ENCODE measurements at regions not wholly inside any gene's neighbourhood (a gene's known extent, or its start where the extent isn't known, plus 50 kb on each side); places are given as distances from the start of the nearest gene placed in this dataset.

DNA sequence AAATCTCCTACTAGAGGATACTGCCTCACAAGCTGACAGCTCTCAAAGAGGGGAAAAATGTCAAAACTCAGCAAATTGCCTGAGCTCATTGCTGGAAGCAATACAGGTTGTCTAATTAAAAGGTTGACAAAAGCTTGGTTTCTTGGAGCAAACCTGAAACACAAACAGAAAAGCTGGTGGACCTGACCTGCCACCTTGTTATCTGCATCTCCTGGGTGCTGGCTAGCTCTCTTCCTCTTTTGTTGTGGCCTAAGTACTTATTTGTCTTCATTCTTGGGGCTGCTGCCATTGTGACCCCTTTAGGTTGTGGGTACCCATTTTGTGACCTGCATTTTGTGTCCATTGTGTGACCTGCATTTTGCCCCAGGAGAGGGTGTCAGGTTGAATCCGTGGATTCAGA, 184.5 kb downstream of the KIT start:
- H3K4me2 ChIP-seq (replicated peaks; ENCODE audit: low read depth, low read length, poor library complexity, severe bottlenecking) = no peak overlapping the region
- Mint-ChIP-seq H3K9me3 (ENCODE audit: insufficient read depth) (no peaks in the 10 kb centered on the region), H3K4me3 (no peak overlapping the region), H3K27ac (no peak overlapping the region), H3K27me3 (no peaks in the 10 kb centered on the region), H3K4me1 (no peaks in the 10 kb centered on the region)
- intact Hi-C loops (cut with micrococcal nuclease) = loop anchor here (5.0 kb wide), 1 partner anchor 520 kb away; no protein-coding TSS in a partner anchor
- H3K79me2 ChIP-seq (ENCODE audit: control insufficient read depth, insufficient read depth, low read length) = no peaks in the 10 kb centered on the region
- H3K36me3 ChIP-seq (replicated peaks in 1 of 2; ENCODE audit: control extremely low read depth in 1 of 2, control insufficient read depth in 1 of 2, extremely low read depth in 1 of 2, insufficient read depth in 2 of 2, low read length in 1 of 2) = no peaks in the 10 kb centered on the region
- POLR2A ChIA-PET = no interaction called here
- no peak for DNase-seq
- no peak overlapping the region for H3K9ac ChIP-seq (ENCODE audit: low read length)
- H3K27ac ChIP-seq (ENCODE audit: low read length in 2 of 2) = no peak overlapping the region
- no peak overlapping the region for H2AFZ ChIP-seq (ENCODE audit: insufficient read depth, low read depth, low read length, poor library complexity, severe bottlenecking)
- no peak overlapping the region for H3K4me3 ChIP-seq (ENCODE audit: control extremely low read depth in 1 of 5, extremely low read depth in 1 of 5, insufficient read depth in 1 of 5, low read depth in 2 of 5, low read length in 4 of 5)
- WGBS (ENCODE audit: insufficient coverage) = no CpG with 5 or more reads among the region's 1 CpG
- H4K20me1 ChIP-seq (ENCODE audit: control insufficient read depth, insufficient read depth, low read length, poor library complexity, severe bottlenecking) = no peaks in the 10 kb centered on the region
- no peaks in the 10 kb centered on the region for H3K9me3 ChIP-seq (ENCODE audit: control extremely low read depth in 1 of 3, control insufficient read depth in 2 of 3, insufficient read depth in 1 of 3, low read length in 2 of 3)
- no peaks in the 10 kb centered on the region for H3K27me3 ChIP-seq (replicated peaks in 1 of 4; ENCODE audit: control extremely low read depth in 1 of 4, control insufficient read depth in 3 of 4, insufficient read depth in 4 of 4, low read length in 3 of 4)
- H3K4me1 ChIP-seq (ENCODE audit: control insufficient read depth in 2 of 2, insufficient read depth in 2 of 2, low read length in 2 of 2) = no peaks in the 10 kb centered on the region
- no peak for TF ChIP-seq EZH2 (IDR thresholded peaks at IDR 0.05; ENCODE audit: borderline replicate concordance, insufficient read depth, low read depth, low read length, poor library complexity, severe bottlenecking)
- TF ChIP-seq, protein P1, sequence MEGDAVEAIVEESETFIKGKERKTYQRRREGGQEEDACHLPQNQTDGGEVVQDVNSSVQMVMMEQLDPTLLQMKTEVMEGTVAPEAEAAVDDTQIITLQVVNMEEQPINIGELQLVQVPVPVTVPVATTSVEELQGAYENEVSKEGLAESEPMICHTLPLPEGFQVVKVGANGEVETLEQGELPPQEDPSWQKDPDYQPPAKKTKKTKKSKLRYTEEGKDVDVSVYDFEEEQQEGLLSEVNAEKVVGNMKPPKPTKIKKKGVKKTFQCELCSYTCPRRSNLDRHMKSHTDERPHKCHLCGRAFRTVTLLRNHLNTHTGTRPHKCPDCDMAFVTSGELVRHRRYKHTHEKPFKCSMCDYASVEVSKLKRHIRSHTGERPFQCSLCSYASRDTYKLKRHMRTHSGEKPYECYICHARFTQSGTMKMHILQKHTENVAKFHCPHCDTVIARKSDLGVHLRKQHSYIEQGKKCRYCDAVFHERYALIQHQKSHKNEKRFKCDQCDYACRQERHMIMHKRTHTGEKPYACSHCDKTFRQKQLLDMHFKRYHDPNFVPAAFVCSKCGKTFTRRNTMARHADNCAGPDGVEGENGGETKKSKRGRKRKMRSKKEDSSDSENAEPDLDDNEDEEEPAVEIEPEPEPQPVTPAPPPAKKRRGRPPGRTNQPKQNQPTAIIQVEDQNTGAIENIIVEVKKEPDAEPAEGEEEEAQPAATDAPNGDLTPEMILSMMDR (IDR thresholded peaks at IDR 0.05) = no peak
- CTCF ChIA-PET = interaction anchor here (1.1 kb wide), 1 partner anchor 520 kb away, joined by 3 read pairs; no protein-coding TSS in a partner anchor
- ATAC-seq (ENCODE audit: low read depth) = no peak

DNA sequence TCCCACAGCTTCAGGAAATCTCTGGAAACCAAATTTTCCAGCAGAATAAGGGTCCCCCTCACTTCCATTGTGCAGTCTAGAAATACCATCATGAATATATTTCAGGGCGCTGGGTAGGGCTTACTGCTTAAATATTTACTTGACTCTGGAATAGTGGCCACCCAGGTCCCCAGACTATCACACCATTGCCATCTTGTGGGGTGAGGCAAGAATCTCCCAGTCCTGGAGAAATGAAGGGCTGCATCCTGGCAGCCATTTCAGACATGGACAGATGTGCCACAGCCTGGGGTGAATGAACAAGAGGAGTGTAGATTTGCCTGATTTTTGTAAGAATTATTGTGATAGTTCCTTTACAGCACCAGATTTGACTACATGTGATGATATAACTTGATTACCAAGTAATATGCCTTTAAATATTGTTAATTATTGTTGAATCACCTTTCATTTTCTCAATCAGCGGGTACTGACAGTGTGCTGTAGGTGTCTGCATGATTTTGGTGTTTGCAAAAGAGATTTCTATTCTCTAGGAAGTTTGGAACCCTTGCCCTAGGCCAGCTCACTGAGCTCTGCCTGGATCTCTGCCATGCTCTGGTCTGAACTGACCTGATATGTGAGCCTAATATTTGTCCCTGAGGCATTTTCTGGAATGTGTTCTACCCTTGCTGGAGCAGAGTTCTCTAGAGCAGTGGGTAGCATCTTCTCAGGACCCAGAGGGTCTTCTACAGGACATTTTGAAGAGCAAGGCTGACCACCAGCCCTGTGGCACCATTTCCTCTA, 183.4 kb downstream of the KIT start:
- H4K20me1 ChIP-seq (ENCODE audit: control insufficient read depth, insufficient read depth, low read length, poor library complexity, severe bottlenecking) = no peaks in the 10 kb centered on the region
- intact Hi-C loops (cut with micrococcal nuclease) = loop anchor here (1.0 to 5.0 kb wide), 2 partner anchors 158 to 519 kb away; no protein-coding TSS in a partner anchor
- H3K4me1 ChIP-seq (ENCODE audit: control insufficient read depth in 2 of 2, insufficient read depth in 2 of 2, low read length in 2 of 2) = no peaks in the 10 kb centered on the region
- no peak overlapping the region for H3K27ac ChIP-seq (ENCODE audit: low read length in 2 of 2)
- POLR2A ChIA-PET = no interaction called here
- no peaks in the 10 kb centered on the region for H3K9me3 Mint-ChIP-seq (ENCODE audit: insufficient read depth)
- WGBS (ENCODE audit: insufficient coverage) = no CpG with 5 or more reads among the region's 2 CpGs
- H3K27me3 Mint-ChIP-seq = no peaks in the 10 kb centered on the region
- ATAC-seq (ENCODE audit: low read depth) (no peak), DNase-seq (no peak)
- H3K27me3 ChIP-seq (replicated peaks in 1 of 4; ENCODE audit: control extremely low read depth in 1 of 4, control insufficient read depth in 3 of 4, insufficient read depth in 4 of 4, low read length in 3 of 4) = no peaks in the 10 kb centered on the region
- H3K4me3 Mint-ChIP-seq = no peak overlapping the region
- no peaks in the 10 kb centered on the region for H3K79me2 ChIP-seq (ENCODE audit: control insufficient read depth, insufficient read depth, low read length)
- no peak overlapping the region for H2AFZ ChIP-seq (ENCODE audit: insufficient read depth, low read depth, low read length, poor library complexity, severe bottlenecking)
- H3K9me3 ChIP-seq (ENCODE audit: control extremely low read depth in 1 of 3, control insufficient read depth in 2 of 3, insufficient read depth in 1 of 3, low read length in 2 of 3) = no peaks in the 10 kb centered on the region
- no peak overlapping the region for H3K9ac ChIP-seq (ENCODE audit: low read length)
- H3K27ac Mint-ChIP-seq = no peak overlapping the region
- no peaks in the 10 kb centered on the region for H3K36me3 ChIP-seq (replicated peaks in 1 of 2; ENCODE audit: control extremely low read depth in 1 of 2, control insufficient read depth in 1 of 2, extremely low read depth in 1 of 2, insufficient read depth in 2 of 2, low read length in 1 of 2)
- H3K4me1 Mint-ChIP-seq = no peaks in the 10 kb centered on the region
- CTCF ChIA-PET = interaction anchor here (0.9 to 1.1 kb wide), 2 partner anchors 153 to 519 kb away, joined by 3 read pairs; no protein-coding TSS in a partner anchor
- TF ChIP-seq, protein P1 (IDR thresholded peaks at IDR 0.05) = no peak
- no peak for TF ChIP-seq EZH2 (IDR thresholded peaks at IDR 0.05; ENCODE audit: borderline replicate concordance, insufficient read depth, low read depth, low read length, poor library complexity, severe bottlenecking)
- no peak overlapping the region for H3K4me2 ChIP-seq (replicated peaks; ENCODE audit: low read depth, low read length, poor library complexity, severe bottlenecking)
- no peak overlapping the region for H3K4me3 ChIP-seq (ENCODE audit: control extremely low read depth in 1 of 5, extremely low read depth in 1 of 5, insufficient read depth in 1 of 5, low read depth in 2 of 5, low read length in 4 of 5)

Measured in B cell (primary cell).